Uterus (tissue), 3 donors: ENCODE measurements at regions not wholly inside any gene's neighbourhood (a gene's known extent, or its start where the extent isn't known, plus 50 kb on each side); places are given as distances from the start of the nearest gene placed in this dataset.
A peak's percentile ranks its signal among the peaks of the same experiment; 100 is the strongest.

Source experiments
- DNase-seq, 2 donors: peaks; one replicate each; pipeline ENCODE4 v3.0.0-alpha.2; 2019 to 2020
- H3K27ac ChIP-seq, 2 donors: fragments of 200-600 bp; sonication (generic); 1 replicate in 1 of 2; 2 replicates in 1 of 2; pipeline ENCODE4 v1.5.1; 2016 to 2018
- H3K27me3 ChIP-seq, 2 donors: fragments of 200-600 bp; sonication (generic); one replicate each; pipeline ENCODE4 v1.5.1; 2018 to 2019; ENCODE audit warnings: control low read depth in 1 of 2
- H3K36me3 ChIP-seq, 2 donors: fragments of 200-600 bp; sonication (generic); one replicate each; pipeline ENCODE4 v1.5.1; 2019; ENCODE audit warnings: control low read depth in 1 of 2
- H3K4me1 ChIP-seq, 2 donors: fragments of 200-600 bp; sonication (generic); one replicate each; pipeline ENCODE4 v1.5.1; 2018 to 2019; ENCODE audit warnings: control low read depth in 1 of 2
- H3K4me3 ChIP-seq, 2 donors: fragments of 200-600 bp; sonication (generic); 1 replicate in 1 of 2; 2 replicates in 1 of 2; pipeline ENCODE4 v1.5.1; 2018 to 2019; ENCODE audit warnings: mild to moderate bottlenecking in 1 of 2
- H3K9me3 ChIP-seq, 2 donors: fragments of 200-600 bp; sonication (generic); one replicate each; pipeline ENCODE4 v1.5.1; 2019; ENCODE audit warnings: control low read depth in 1 of 2
- POLR2A ChIP-seq, 2 donors: fragments of 450-650 bp; IDR thresholded peaks; one replicate each; pipeline ENCODE4 v1.6.1; 2016; ENCODE audit warnings: antibody characterized with exemption in 2 of 2, mild to moderate bottlenecking in 1 of 2, moderate library complexity in 1 of 2
- intact Hi-C: fragments of 100-400 bp; cut with DNase I; formaldehyde crosslinking; loops from one replicate; pipeline ENCODE4 v1.15.1; 2023; ENCODE audit warnings: low total_unique reads
- TF ChIP-seq, protein P1 (sequence below), 4 experiments: fragments of 200-600 bp in 2 of 4; fragments of 450-650 bp in 2 of 4; sonication (generic) in 2 of 4; IDR thresholded peaks; one replicate each; pipeline ENCODE4 v1.5.1; 2016 to 2019; ENCODE audit warnings: antibody characterized with exemption in 4 of 4, mild to moderate bottlenecking in 2 of 4, moderate library complexity in 1 of 4
- donor health status: DM: yes; HTN: yes; CAD: no.

- H3K27ac ChIP-seq = no peak overlapping the region
- H3K4me3 ChIP-seq = no peak overlapping the region
- H3K36me3 ChIP-seq = no peaks in the 10 kb centered on the region
- no peaks in the 10 kb centered on the region for H3K9me3 ChIP-seq
- H3K4me1 ChIP-seq = no peaks in the 10 kb centered on the region
- TF ChIP-seq, protein P1, sequence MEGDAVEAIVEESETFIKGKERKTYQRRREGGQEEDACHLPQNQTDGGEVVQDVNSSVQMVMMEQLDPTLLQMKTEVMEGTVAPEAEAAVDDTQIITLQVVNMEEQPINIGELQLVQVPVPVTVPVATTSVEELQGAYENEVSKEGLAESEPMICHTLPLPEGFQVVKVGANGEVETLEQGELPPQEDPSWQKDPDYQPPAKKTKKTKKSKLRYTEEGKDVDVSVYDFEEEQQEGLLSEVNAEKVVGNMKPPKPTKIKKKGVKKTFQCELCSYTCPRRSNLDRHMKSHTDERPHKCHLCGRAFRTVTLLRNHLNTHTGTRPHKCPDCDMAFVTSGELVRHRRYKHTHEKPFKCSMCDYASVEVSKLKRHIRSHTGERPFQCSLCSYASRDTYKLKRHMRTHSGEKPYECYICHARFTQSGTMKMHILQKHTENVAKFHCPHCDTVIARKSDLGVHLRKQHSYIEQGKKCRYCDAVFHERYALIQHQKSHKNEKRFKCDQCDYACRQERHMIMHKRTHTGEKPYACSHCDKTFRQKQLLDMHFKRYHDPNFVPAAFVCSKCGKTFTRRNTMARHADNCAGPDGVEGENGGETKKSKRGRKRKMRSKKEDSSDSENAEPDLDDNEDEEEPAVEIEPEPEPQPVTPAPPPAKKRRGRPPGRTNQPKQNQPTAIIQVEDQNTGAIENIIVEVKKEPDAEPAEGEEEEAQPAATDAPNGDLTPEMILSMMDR (IDR thresholded peaks at IDR 0.05) = no peak
- TF ChIP-seq POLR2A (IDR thresholded peaks at IDR 0.05) = no peak
- DNase-seq = no peak
- intact Hi-C loops = no loop called here
- H3K27me3 ChIP-seq = no peaks in the 10 kb centered on the region
Observed at GRCh38 chrX:42094218-42094617, 170.9 kb upstream of the CASK start.

DNA sequence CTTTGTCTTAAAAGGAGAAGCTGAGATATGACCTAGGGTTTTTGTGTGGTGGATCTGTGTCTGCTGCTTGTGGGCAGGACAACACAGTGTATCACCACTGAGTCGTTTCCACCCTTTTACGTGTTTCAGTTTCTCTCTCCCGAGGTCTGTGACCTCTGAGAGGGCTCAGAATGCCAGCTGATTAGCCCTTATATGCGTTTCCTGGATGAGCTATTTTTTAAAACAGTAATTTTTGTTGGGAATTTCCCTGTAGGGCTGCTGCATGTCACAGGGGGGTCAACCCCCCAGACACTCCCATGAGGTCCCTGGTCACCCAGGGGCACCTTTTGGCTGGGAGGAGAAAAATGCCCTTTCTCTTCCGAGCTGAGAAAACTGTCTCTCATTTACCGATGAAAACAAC, 170.4 kb upstream of the CASK start:
- H3K9me3 ChIP-seq = no peaks in the 10 kb centered on the region
- H3K27me3 ChIP-seq = no peaks in the 10 kb centered on the region
- peak overlapping the region in 1 of 2 donors; percentile 37 for H3K27ac ChIP-seq
- no peaks in the 10 kb centered on the region for H3K4me1 ChIP-seq
- intact Hi-C loops = no loop called here
- no peak overlapping the region for H3K4me3 ChIP-seq
- no peak for DNase-seq
- TF ChIP-seq, protein P1 (IDR thresholded peaks at IDR 0.05) = no peak
- TF ChIP-seq POLR2A (IDR thresholded peaks at IDR 0.05) = no peak
- no peaks in the 10 kb centered on the region for H3K36me3 ChIP-seq

DNA sequence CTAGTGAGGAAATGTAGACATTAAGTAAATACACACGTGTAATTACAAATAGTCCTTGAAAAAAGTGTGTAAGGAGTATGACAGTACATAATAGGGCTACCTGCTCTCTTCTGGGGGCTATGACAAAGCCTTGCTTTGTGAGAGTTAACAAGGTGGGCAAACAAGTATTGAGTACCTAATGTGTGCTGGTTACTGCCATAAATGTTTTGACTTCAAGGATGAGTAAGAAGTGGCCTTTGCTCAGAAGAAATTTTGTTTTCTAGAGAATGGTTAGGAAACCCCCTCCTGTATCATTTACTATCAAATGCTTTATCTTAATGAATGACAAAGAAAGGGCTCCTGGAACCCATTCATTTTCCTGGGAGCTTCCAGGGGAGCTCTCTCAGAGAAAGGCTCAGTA, 167.0 kb upstream of the CASK start:
- Histone ChIP-seq H3K27me3 (no peaks in the 10 kb centered on the region), H3K36me3 (no peaks in the 10 kb centered on the region), H3K4me3 (no peak overlapping the region), H3K9me3 (no peaks in the 10 kb centered on the region), H3K27ac (no peak overlapping the region), H3K4me1 (no peaks in the 10 kb centered on the region)
- no peak for DNase-seq
- intact Hi-C loops = no loop called here
- TF ChIP-seq POLR2A (IDR thresholded peaks at IDR 0.05) = no peak
- TF ChIP-seq, protein P1 (IDR thresholded peaks at IDR 0.05) = no peak

- no peaks in the 10 kb centered on the region for H3K4me1 ChIP-seq
- H3K36me3 ChIP-seq = no peaks in the 10 kb centered on the region
- TF ChIP-seq POLR2A (IDR thresholded peaks at IDR 0.05) = no peak
- TF ChIP-seq, protein P1 (IDR thresholded peaks at IDR 0.05) = no peak
- no peaks in the 10 kb centered on the region for H3K27me3 ChIP-seq
- no peak overlapping the region for H3K27ac ChIP-seq
- DNase-seq = no peak
- no peak overlapping the region for H3K4me3 ChIP-seq
- intact Hi-C loops = no loop called here
- H3K9me3 ChIP-seq = no peaks in the 10 kb centered on the region
Observed at GRCh38 chrX:42089031-42089430, 165.7 kb upstream of the CASK start.

- intact Hi-C loops = no loop called here
- no peaks in the 10 kb centered on the region for H3K36me3 ChIP-seq
- no peak overlapping the region for H3K27ac ChIP-seq
- no peaks in the 10 kb centered on the region for H3K9me3 ChIP-seq
- no peaks in the 10 kb centered on the region for H3K27me3 ChIP-seq
- no peaks in the 10 kb centered on the region for H3K4me1 ChIP-seq
- DNase-seq = no peak
- H3K4me3 ChIP-seq = no peak overlapping the region
- TF ChIP-seq, protein P1 (IDR thresholded peaks at IDR 0.05) = no peak
- no peak for TF ChIP-seq POLR2A (IDR thresholded peaks at IDR 0.05)
Observed at GRCh38 chrX:42087960-42088359, 164.6 kb upstream of the CASK start.
